ENCODE measurements at regions not wholly inside any gene's neighbourhood (a gene's known extent, or its start where the extent isn't known, plus 50 kb on each side); places are given as distances from the start of the nearest gene placed in this dataset.

- Mint-ChIP-seq H3K27ac (no peak overlapping the region), H3K4me1 (no peaks in the 10 kb centered on the region), H3K36me3 (peaks cover 34% of the 10 kb centered on the region), H3K9me3 (peaks cover 60% of the 10 kb centered on the region), H3K27me3 (ENCODE audit: low read depth) (no peaks in the 10 kb centered on the region; the same call in 1 of the 2 replicates), H3K4me3 (no peak overlapping the region)
- POLR2A ChIA-PET = interaction anchor here (0.6 kb wide), 1 partner anchor 36 kb away, joined by 3 read pairs; no protein-coding TSS in a partner anchor
- CTCF ChIA-PET = no interaction called here
- DNase-seq (ENCODE audit: low spot score) (no peak), ATAC-seq (no peak)
- TF ChIP-seq HMGXB4 (CRISPR knock-in tag; IDR thresholded peaks at IDR 0.05) = no peak
- no peak for TF ChIP-seq PRRX2 (CRISPR knock-in tag; IDR thresholded peaks at IDR 0.05)
- TF ChIP-seq ZNF317 (CRISPR knock-in tag; IDR thresholded peaks at IDR 0.05; ENCODE audit: borderline replicate concordance, low read depth) = no peak
- no peak for TF ChIP-seq JUN (CRISPR knock-in tag; IDR thresholded peaks at IDR 0.05)
- TF ChIP-seq TEAD1 (CRISPR knock-in tag; IDR thresholded peaks at IDR 0.05) = no peak
- no peak for TF ChIP-seq ZNF512 (CRISPR knock-in tag; IDR thresholded peaks at IDR 0.05; ENCODE audit: borderline replicate concordance)
- no peak for TF ChIP-seq CREM (CRISPR knock-in tag; IDR thresholded peaks at IDR 0.05)
- no peak for TF ChIP-seq SP1 (CRISPR knock-in tag; conservative IDR thresholded peaks at IDR 0.05)
- TF ChIP-seq ZBTB43 (CRISPR knock-in tag; IDR thresholded peaks at IDR 0.05) = no peak
- TF ChIP-seq ATF6 (CRISPR knock-in tag; IDR thresholded peaks at IDR 0.05) = no peak
- TF ChIP-seq IRF1 (CRISPR knock-in tag; IDR thresholded peaks at IDR 0.05) = no peak
- no peak for TF ChIP-seq ZNF532 (CRISPR knock-in tag; IDR thresholded peaks at IDR 0.05; ENCODE audit: borderline replicate concordance)
Measured at GRCh38 chr11:37951996-37952395, 1354.0 kb upstream of the RAG2 start.

- ATAC-seq (no peak), DNase-seq (ENCODE audit: low spot score) (no peak)
- H3K4me3 Mint-ChIP-seq = no peak overlapping the region
- POLR2A ChIA-PET = no interaction called here
- H3K4me1 Mint-ChIP-seq = no peaks in the 10 kb centered on the region
- H3K27ac Mint-ChIP-seq = no peak overlapping the region
- peaks cover 35% of the 10 kb centered on the region for H3K36me3 Mint-ChIP-seq
- CTCF ChIA-PET = no interaction called here
- peaks cover 67% of the 10 kb centered on the region for H3K9me3 Mint-ChIP-seq
- H3K27me3 Mint-ChIP-seq (ENCODE audit: low read depth) = no peaks in the 10 kb centered on the region
- TF ChIP-seq JUN (CRISPR knock-in tag; IDR thresholded peaks at IDR 0.05) (no peak), PREB (CRISPR knock-in tag; IDR thresholded peaks at IDR 0.05; ENCODE audit: borderline replicate concordance) (no peak), PRDM15 (CRISPR knock-in tag; IDR thresholded peaks at IDR 0.05) (no peak), SMAD3 (CRISPR knock-in tag; IDR thresholded peaks at IDR 0.05; ENCODE audit: borderline replicate concordance) (no peak)
Measured at GRCh38 chr11:37948258-37948657, 1350.2 kb upstream of the RAG2 start.

Data from WTC11 (cell line).